ENCODE measurements at regions not wholly inside any gene's neighbourhood (a gene's known extent, or its start where the extent isn't known, plus 50 kb on each side); places are given as distances from the start of the nearest gene placed in this dataset.

- Histone ChIP-seq H3K4me3 (ENCODE audit: low read length) (no peak overlapping the region), H3K9me3 (ENCODE audit: control insufficient read depth, low read length) (no peaks in the 10 kb centered on the region), H3K4me1 (ENCODE audit: control insufficient read depth, insufficient read depth, low read length) (no peaks in the 10 kb centered on the region), H3K27ac (ENCODE audit: low read length) (no peak overlapping the region), H3K27me3 (ENCODE audit: control insufficient read depth, insufficient read depth) (no peaks in the 10 kb centered on the region)
- WGBS = 67% methylated on average over 3 of the region's 3 CpGs
- DNase-seq (no peak), ATAC-seq (no peak)
- intact Hi-C loops (cut with DNase I) = no loop called here
Measured at GRCh38 chr2:221064880-221065279, 507.2 kb downstream of the EPHA4 start.

GRCh38 chr2:221068123-221068522 is 504.0 kb downstream of the EPHA4 start:
- Histone ChIP-seq H3K9me3 (ENCODE audit: control insufficient read depth, low read length) (no peaks in the 10 kb centered on the region), H3K27ac (ENCODE audit: low read length) (no peak overlapping the region), H3K27me3 (ENCODE audit: control insufficient read depth, insufficient read depth) (no peaks in the 10 kb centered on the region), H3K4me1 (ENCODE audit: control insufficient read depth, insufficient read depth, low read length) (no peaks in the 10 kb centered on the region), H3K4me3 (ENCODE audit: low read length) (no peak overlapping the region)
- intact Hi-C loops (cut with DNase I) = no loop called here
- DNase-seq (no peak), ATAC-seq (no peak)

- no peaks in the 10 kb centered on the region for H3K4me1 ChIP-seq (ENCODE audit: control insufficient read depth, insufficient read depth, low read length)
- intact Hi-C loops (cut with DNase I) = no loop called here
- H3K4me3 ChIP-seq (ENCODE audit: low read length) = no peak overlapping the region
- H3K27me3 ChIP-seq (ENCODE audit: control insufficient read depth, insufficient read depth) = no peaks in the 10 kb centered on the region
- WGBS = 87% methylated on average over 1 of the region's 1 CpG
- no peaks in the 10 kb centered on the region for H3K9me3 ChIP-seq (ENCODE audit: control insufficient read depth, low read length)
- DNase-seq (no peak), ATAC-seq (no peak)
- no peak overlapping the region for H3K27ac ChIP-seq (ENCODE audit: low read length)
Measured at GRCh38 chr2:221070106-221070505, 502.0 kb downstream of the EPHA4 start.

- Histone ChIP-seq H3K9me3 (ENCODE audit: control insufficient read depth, low read length) (no peaks in the 10 kb centered on the region), H3K27me3 (ENCODE audit: control insufficient read depth, insufficient read depth) (no peaks in the 10 kb centered on the region), H3K27ac (ENCODE audit: low read length) (peak overlapping the region; percentile 51), H3K4me3 (ENCODE audit: low read length) (no peak overlapping the region), H3K4me1 (ENCODE audit: control insufficient read depth, insufficient read depth, low read length) (no peaks in the 10 kb centered on the region)
- DNase-seq (no peak), ATAC-seq (peak; percentile 91 to 97)
- intact Hi-C loops (cut with DNase I) = no loop called here
- WGBS = 71% methylated on average over 4 of the region's 4 CpGs
Measured at GRCh38 chr2:221073326-221074049, 498.6 kb downstream of the EPHA4 start.

GRCh38 chr2:221074238-221074637 is 497.9 kb downstream of the EPHA4 start:
- Histone ChIP-seq H3K4me1 (ENCODE audit: control insufficient read depth, insufficient read depth, low read length) (no peaks in the 10 kb centered on the region), H3K27me3 (ENCODE audit: control insufficient read depth, insufficient read depth) (no peaks in the 10 kb centered on the region), H3K9me3 (ENCODE audit: control insufficient read depth, low read length) (no peaks in the 10 kb centered on the region), H3K4me3 (ENCODE audit: low read length) (no peak overlapping the region), H3K27ac (ENCODE audit: low read length) (peak overlapping the region; percentile 51)
- intact Hi-C loops (cut with DNase I) = no loop called here
- no peak for DNase-seq
- 72% methylated on average over 4 of the region's 4 CpGs for WGBS
- ATAC-seq = peak in 1 of 2 donors; percentile 6

GRCh38 chr2:221075203-221075602 is 496.9 kb downstream of the EPHA4 start:
- ATAC-seq = no peak
- no peak overlapping the region for H3K4me3 ChIP-seq (ENCODE audit: low read length)
- intact Hi-C loops (cut with DNase I) = no loop called here
- H3K27ac ChIP-seq (ENCODE audit: low read length) = no peak overlapping the region
- no peaks in the 10 kb centered on the region for H3K27me3 ChIP-seq (ENCODE audit: control insufficient read depth, insufficient read depth)
- no peaks in the 10 kb centered on the region for H3K4me1 ChIP-seq (ENCODE audit: control insufficient read depth, insufficient read depth, low read length)
- no peaks in the 10 kb centered on the region for H3K9me3 ChIP-seq (ENCODE audit: control insufficient read depth, low read length)
- WGBS = 11% methylated on average over 3 of the region's 3 CpGs
- no peak for DNase-seq

GRCh38 chr2:221077251-221077650 is 494.9 kb downstream of the EPHA4 start:
- 87% methylated on average over 3 of the region's 3 CpGs for WGBS

GRCh38 chr2:221077799-221078198 is 494.3 kb downstream of the EPHA4 start:
- DNase-seq (no peak), ATAC-seq (no peak)
- 93% methylated on average over 3 of the region's 3 CpGs for WGBS
- H3K27me3 ChIP-seq (ENCODE audit: control insufficient read depth, insufficient read depth) = no peaks in the 10 kb centered on the region
- no peaks in the 10 kb centered on the region for H3K9me3 ChIP-seq (ENCODE audit: control insufficient read depth, low read length)
- no peaks in the 10 kb centered on the region for H3K4me1 ChIP-seq (ENCODE audit: control insufficient read depth, insufficient read depth, low read length)
- no peak overlapping the region for H3K27ac ChIP-seq (ENCODE audit: low read length)
- intact Hi-C loops (cut with DNase I) = no loop called here
- H3K4me3 ChIP-seq (ENCODE audit: low read length) = no peak overlapping the region

More at GRCh38 chr2:221077251-221077650, 494.9 kb downstream of the EPHA4 start:
- ATAC-seq = no peak
- DNase-seq = no peak
- no peak overlapping the region for H3K4me3 ChIP-seq (ENCODE audit: low read length)
- no peaks in the 10 kb centered on the region for H3K9me3 ChIP-seq (ENCODE audit: control insufficient read depth, low read length)
- no peaks in the 10 kb centered on the region for H3K4me1 ChIP-seq (ENCODE audit: control insufficient read depth, insufficient read depth, low read length)
- intact Hi-C loops (cut with DNase I) = no loop called here
- H3K27me3 ChIP-seq (ENCODE audit: control insufficient read depth, insufficient read depth) = no peaks in the 10 kb centered on the region
- no peak overlapping the region for H3K27ac ChIP-seq (ENCODE audit: low read length)

- Histone ChIP-seq H3K27ac (ENCODE audit: low read length) (no peak overlapping the region), H3K9me3 (ENCODE audit: control insufficient read depth, low read length) (no peaks in the 10 kb centered on the region), H3K27me3 (ENCODE audit: control insufficient read depth, insufficient read depth) (no peaks in the 10 kb centered on the region), H3K4me3 (ENCODE audit: low read length) (no peak overlapping the region), H3K4me1 (ENCODE audit: control insufficient read depth, insufficient read depth, low read length) (no peaks in the 10 kb centered on the region)
- intact Hi-C loops (cut with DNase I) = no loop called here
- DNase-seq (no peak), ATAC-seq (no peak)
- WGBS = 64% methylated on average over 1 of the region's 1 CpG
Measured at GRCh38 chr2:221085341-221085900, 486.7 kb downstream of the EPHA4 start.

- WGBS = 62% methylated on average over 1 of the region's 1 CpG
- ATAC-seq = peak in 1 of 2 donors; percentile 57
Measured at GRCh38 chr2:221085936-221086335, 486.2 kb downstream of the EPHA4 start.

GRCh38 chr2:221087779-221088178 is 484.3 kb downstream of the EPHA4 start:
- ATAC-seq = no peak
- intact Hi-C loops (cut with DNase I) = no loop called here
- H3K4me3 ChIP-seq (ENCODE audit: low read length) = no peak overlapping the region
- no peaks in the 10 kb centered on the region for H3K27me3 ChIP-seq (ENCODE audit: control insufficient read depth, insufficient read depth)
- no peaks in the 10 kb centered on the region for H3K9me3 ChIP-seq (ENCODE audit: control insufficient read depth, low read length)
- H3K4me1 ChIP-seq (ENCODE audit: control insufficient read depth, insufficient read depth, low read length) = no peaks in the 10 kb centered on the region
- DNase-seq = no peak
- no peak overlapping the region for H3K27ac ChIP-seq (ENCODE audit: low read length)
- WGBS = 93% methylated on average over 7 of the region's 7 CpGs

More at GRCh38 chr2:221085936-221086335, 486.2 kb downstream of the EPHA4 start:
- no peak for DNase-seq
- Histone ChIP-seq H3K4me1 (ENCODE audit: control insufficient read depth, insufficient read depth, low read length) (no peaks in the 10 kb centered on the region), H3K9me3 (ENCODE audit: control insufficient read depth, low read length) (no peaks in the 10 kb centered on the region), H3K4me3 (ENCODE audit: low read length) (no peak overlapping the region), H3K27ac (ENCODE audit: low read length) (no peak overlapping the region), H3K27me3 (ENCODE audit: control insufficient read depth, insufficient read depth) (no peaks in the 10 kb centered on the region)
- intact Hi-C loops (cut with DNase I) = no loop called here
